Fibroblast of mammary gland (primary cell): ENCODE measurements at regions not wholly inside any gene's neighbourhood (a gene's known extent, or its start where the extent isn't known, plus 50 kb on each side); places are given as distances from the start of the nearest gene placed in this dataset.

Experiments
- DNase-seq: peaks from one replicate; pipeline ENCODE4 v3.0.0-alpha.2; 2010; ENCODE audit warnings: low read depth
- H3K4me3 ChIP-seq: 2 replicates; pipeline ENCODE4 v1.5.1; 2011; ENCODE audit warnings: low read depth, mild to moderate bottlenecking, low read length, moderate library complexity; ENCODE audit not compliant: control insufficient read depth
- TF ChIP-seq, protein P1 (sequence below): conservative IDR thresholded peaks from 2 replicates; pipeline ENCODE4 v1.5.1; 2011; ENCODE audit warnings: low read depth, low read length, inconsistent platforms; ENCODE audit not compliant: control insufficient read depth, insufficient read depth

DNA sequence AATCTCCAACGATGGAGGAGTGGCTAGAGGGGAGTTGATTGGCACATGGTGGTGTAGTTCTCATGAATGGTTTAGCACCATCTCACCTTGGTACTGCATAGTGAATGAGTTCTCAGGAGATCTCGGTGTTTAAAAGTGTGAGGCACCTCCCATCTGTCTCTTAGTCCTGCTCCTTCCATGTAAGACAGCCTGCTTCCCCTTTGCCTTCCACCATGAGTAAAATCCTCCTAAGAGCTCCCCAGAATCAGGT, 428.8 kb upstream of the MAF start:
- TF ChIP-seq, protein P1, sequence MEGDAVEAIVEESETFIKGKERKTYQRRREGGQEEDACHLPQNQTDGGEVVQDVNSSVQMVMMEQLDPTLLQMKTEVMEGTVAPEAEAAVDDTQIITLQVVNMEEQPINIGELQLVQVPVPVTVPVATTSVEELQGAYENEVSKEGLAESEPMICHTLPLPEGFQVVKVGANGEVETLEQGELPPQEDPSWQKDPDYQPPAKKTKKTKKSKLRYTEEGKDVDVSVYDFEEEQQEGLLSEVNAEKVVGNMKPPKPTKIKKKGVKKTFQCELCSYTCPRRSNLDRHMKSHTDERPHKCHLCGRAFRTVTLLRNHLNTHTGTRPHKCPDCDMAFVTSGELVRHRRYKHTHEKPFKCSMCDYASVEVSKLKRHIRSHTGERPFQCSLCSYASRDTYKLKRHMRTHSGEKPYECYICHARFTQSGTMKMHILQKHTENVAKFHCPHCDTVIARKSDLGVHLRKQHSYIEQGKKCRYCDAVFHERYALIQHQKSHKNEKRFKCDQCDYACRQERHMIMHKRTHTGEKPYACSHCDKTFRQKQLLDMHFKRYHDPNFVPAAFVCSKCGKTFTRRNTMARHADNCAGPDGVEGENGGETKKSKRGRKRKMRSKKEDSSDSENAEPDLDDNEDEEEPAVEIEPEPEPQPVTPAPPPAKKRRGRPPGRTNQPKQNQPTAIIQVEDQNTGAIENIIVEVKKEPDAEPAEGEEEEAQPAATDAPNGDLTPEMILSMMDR = no peak
- no peak overlapping the region for H3K4me3 ChIP-seq
- no peak for DNase-seq

- TF ChIP-seq, protein P1 = no peak
- no peak for DNase-seq
- H3K4me3 ChIP-seq = no peak overlapping the region
Observed at GRCh38 chr16:80028581-80029380, 428.2 kb upstream of the MAF start.

- TF ChIP-seq, protein P1 = no peak
- H3K4me3 ChIP-seq = no peak overlapping the region
- peak; percentile 54 for DNase-seq
Observed at GRCh38 chr16:80027007-80027965, 426.7 kb upstream of the MAF start.

DNA sequence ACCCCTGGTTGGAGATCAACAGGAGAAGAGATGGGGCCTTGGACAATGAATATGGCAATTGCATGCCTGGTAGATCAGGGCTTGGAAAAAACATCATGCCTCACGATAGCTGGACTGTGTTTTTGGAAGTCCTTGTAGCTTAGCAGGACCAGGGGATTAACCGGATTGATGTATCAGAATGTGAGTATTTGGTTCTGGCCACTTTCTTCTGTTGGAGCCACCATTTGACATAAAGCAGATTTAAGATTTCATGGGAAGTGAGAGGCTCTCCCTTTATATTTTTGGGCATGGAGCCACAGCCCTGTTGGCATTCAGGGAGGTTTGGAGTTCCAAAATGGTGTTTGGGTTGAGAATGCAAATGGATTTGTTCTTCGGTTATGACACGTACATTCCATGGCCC, 424.7 kb upstream of the MAF start:
- DNase-seq = no peak
- TF ChIP-seq, protein P1 = no peak
- no peak overlapping the region for H3K4me3 ChIP-seq

- TF ChIP-seq, protein P1 = no peak
- DNase-seq = no peak
- no peak overlapping the region for H3K4me3 ChIP-seq
Observed at GRCh38 chr16:80024443-80024842, 423.9 kb upstream of the MAF start.

DNA sequence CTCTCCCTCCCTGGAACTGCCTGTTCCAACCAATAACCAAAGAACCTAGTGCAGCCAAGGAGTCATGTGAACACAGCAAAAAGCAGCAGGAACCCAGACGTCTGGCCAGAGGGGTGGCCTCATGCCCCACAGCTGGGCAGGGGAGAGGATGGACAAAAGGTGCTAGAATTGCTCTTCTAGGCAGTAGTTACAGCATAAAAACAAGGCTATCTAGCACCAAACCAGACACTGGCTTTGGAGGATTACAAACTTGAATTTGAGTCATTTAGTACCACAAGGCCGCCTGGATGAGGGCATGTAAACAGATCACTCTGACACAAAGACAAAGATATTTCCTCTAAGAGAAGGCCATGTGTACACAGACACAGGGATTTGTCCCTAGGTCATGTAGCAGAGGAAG, 423.3 kb upstream of the MAF start:
- H3K4me3 ChIP-seq = no peak overlapping the region
- no peak for DNase-seq
- TF ChIP-seq, protein P1 = no peak
